Ectodermal cell (in vitro differentiated cells): ENCODE measurements at regions not wholly inside any gene's neighbourhood (a gene's known extent, or its start where the extent isn't known, plus 50 kb on each side); places are given as distances from the start of the nearest gene placed in this dataset.

ENCODE experiments used
- H3K27ac ChIP-seq: 2 replicates; pipeline ENCODE4 v1.7.0; 2013; ENCODE audit warnings: mild to moderate bottlenecking, low read depth, low read length; ENCODE audit not compliant: insufficient read depth, poor library complexity, severe bottlenecking
- H3K27me3 ChIP-seq: 2 replicates; pipeline ENCODE4 v1.7.0; 2013; ENCODE audit warnings: mild to moderate bottlenecking, low read length; ENCODE audit not compliant: insufficient read depth, control insufficient read depth, poor library complexity, severe bottlenecking
- H3K36me3 ChIP-seq: one replicate; pipeline ENCODE4 v1.7.0; 2013; ENCODE audit warnings: low read length; ENCODE audit not compliant: control insufficient read depth, insufficient read depth
- H3K4me1 ChIP-seq: one replicate; pipeline ENCODE4 v1.7.0; 2013; ENCODE audit warnings: low read length; ENCODE audit not compliant: control insufficient read depth, insufficient read depth
- H3K4me3 ChIP-seq: 2 replicates; pipeline ENCODE4 v1.7.0; 2013; ENCODE audit warnings: low read depth, low read length, control low read depth; ENCODE audit not compliant: insufficient read depth
- H3K9me3 ChIP-seq: 2 replicates; pipeline ENCODE4 v1.7.0; 2013; ENCODE audit warnings: mild to moderate bottlenecking, low read length, moderate library complexity; ENCODE audit not compliant: control insufficient read depth
- WGBS, 2 experiments: methylation state at CpG; one replicate each; pipeline ENCODE4 v1.1.7; 2013; ENCODE audit warnings: missing lambda C conversion rate in 2 of 2; 5-methylcytosine and 5-hydroxymethylcytosine counted together

DNA sequence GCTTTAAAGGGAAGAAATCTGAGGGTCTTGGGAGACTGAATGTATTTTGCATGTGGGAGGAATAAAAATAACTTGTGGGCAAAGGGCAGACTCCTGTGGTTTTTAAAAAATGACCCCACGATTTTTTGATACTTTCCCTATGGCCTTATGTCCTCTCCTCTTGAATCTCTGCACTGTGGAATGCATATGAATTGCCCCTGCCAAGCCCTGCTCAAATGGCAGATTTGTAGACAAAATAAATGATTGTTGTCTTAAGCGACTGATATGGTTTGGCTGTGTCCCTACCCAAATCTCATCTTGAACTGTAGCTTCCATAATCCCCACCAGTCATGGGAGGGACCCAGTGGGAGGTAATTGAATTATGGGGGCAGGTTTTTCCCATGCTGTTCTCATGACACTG lies 223.8 kb downstream of the DACT1 start:
- Histone ChIP-seq H3K4me1 (peaks cover 17% of the 10 kb centered on the region), H3K27ac (no peak overlapping the region), H3K4me3 (no peak overlapping the region), H3K36me3 (no peaks in the 10 kb centered on the region), H3K9me3 (no peaks in the 10 kb centered on the region), H3K27me3 (no peaks in the 10 kb centered on the region)
- 97 to 100% methylated on average over 2 of the region's 2 CpGs for WGBS, 2 experiments

GRCh38 chr14:58862416-58863160 lies 224.8 kb downstream of the DACT1 start:
- Histone ChIP-seq H3K27ac (no peak overlapping the region), H3K36me3 (no peaks in the 10 kb centered on the region), H3K9me3 (no peaks in the 10 kb centered on the region), H3K4me1 (peaks cover 17% of the 10 kb centered on the region), H3K4me3 (no peak overlapping the region), H3K27me3 (no peaks in the 10 kb centered on the region)
- 66 to 81% methylated on average over 2 of the region's 2 CpGs for WGBS, 2 experiments

- 58 to 60% methylated on average over 10 of the region's 10 CpGs for WGBS, 2 experiments
- Histone ChIP-seq H3K4me1 (peaks cover 17% of the 10 kb centered on the region), H3K27ac (peak overlapping the region; percentile 62), H3K9me3 (no peaks in the 10 kb centered on the region), H3K27me3 (no peaks in the 10 kb centered on the region), H3K4me3 (no peak overlapping the region), H3K36me3 (no peaks in the 10 kb centered on the region)
Measured at GRCh38 chr14:58863661-58864345, 226.0 kb downstream of the DACT1 start.

DNA sequence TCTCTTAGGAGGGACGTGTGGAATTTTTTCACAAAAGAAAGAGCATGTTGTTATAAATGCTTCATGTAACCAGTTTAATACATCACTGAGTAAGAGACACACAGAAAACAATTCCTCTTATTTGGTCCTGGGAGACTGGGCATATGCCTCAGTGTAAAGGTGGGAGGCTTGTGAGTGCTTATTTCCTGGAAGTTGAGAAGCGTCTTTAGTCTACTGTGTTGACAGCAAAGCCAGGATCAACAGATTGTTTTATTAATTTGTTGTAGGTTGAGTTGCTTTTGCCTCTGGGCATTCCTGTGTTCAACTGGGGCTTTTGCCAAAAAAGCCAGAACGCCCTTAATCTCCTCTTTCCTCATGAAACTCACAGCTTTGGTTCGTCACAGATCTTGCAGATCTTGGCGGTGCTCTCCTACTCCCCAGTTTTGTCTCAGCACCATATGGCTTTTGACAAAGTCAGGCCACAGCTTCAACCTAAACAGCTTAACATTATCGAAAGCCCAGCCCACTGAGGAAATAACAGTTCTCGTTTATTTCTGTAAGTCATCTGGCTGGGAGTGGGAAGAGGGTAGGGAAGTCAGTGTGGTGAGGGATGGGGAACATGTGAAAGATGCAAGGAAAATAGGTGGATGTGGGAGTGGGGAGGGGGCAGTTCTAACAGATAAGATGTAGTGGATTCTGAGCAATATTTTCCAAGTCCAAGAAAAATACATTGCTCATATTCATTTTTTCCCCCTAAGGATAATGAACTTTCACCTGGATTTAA lies 227.2 kb downstream of the DACT1 start:
- H3K4me3 ChIP-seq = no peak overlapping the region
- H3K27ac ChIP-seq = no peak overlapping the region
- H3K9me3 ChIP-seq = no peaks in the 10 kb centered on the region
- no peaks in the 10 kb centered on the region for H3K27me3 ChIP-seq
- no peaks in the 10 kb centered on the region for H3K36me3 ChIP-seq
- WGBS, 2 experiments = 87 to 92% methylated on average over 6 to 7 of the region's 7 CpGs
- H3K4me1 ChIP-seq = peaks cover 17% of the 10 kb centered on the region

GRCh38 chr14:58865514-58866281 lies 227.9 kb downstream of the DACT1 start:
- Histone ChIP-seq H3K27ac (no peak overlapping the region), H3K9me3 (no peaks in the 10 kb centered on the region), H3K27me3 (no peaks in the 10 kb centered on the region), H3K36me3 (no peaks in the 10 kb centered on the region), H3K4me1 (peaks cover 17% of the 10 kb centered on the region), H3K4me3 (no peak overlapping the region)
- 86 to 95% methylated on average over 4 to 6 of the region's 6 CpGs for WGBS, 2 experiments

- Histone ChIP-seq H3K4me1 (peaks cover 17% of the 10 kb centered on the region), H3K36me3 (no peaks in the 10 kb centered on the region), H3K27ac (no peak overlapping the region), H3K9me3 (no peaks in the 10 kb centered on the region), H3K4me3 (no peak overlapping the region), H3K27me3 (no peaks in the 10 kb centered on the region)
- 89 to 92% methylated on average over 3 of the region's 3 CpGs for WGBS, 2 experiments
Measured at GRCh38 chr14:58866391-58866790, 228.6 kb downstream of the DACT1 start.

DNA sequence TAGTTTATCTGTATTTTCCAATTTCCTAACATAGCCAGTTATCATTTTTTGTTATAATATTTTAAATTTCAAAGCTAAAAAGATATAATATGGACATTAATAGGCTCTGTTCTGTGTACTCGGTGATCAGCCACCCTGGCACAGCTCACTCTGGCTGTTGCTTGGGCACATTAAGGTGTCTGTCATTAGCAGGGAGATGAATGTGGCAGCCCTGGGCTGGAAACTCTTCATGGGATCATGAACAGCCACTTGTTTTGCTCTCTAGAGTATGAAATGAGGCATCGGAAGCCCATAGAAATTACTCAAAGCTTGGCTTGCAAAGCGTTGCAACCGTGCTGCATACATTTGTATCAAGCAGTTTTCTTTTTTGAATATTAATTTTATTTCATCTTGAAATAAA lies 233.2 kb downstream of the DACT1 start:
- Histone ChIP-seq H3K4me1 (peaks cover 4% of the 10 kb centered on the region), H3K9me3 (no peaks in the 10 kb centered on the region), H3K27me3 (no peaks in the 10 kb centered on the region), H3K27ac (no peak overlapping the region), H3K4me3 (no peak overlapping the region), H3K36me3 (no peaks in the 10 kb centered on the region)
- 97 to 100% methylated on average over 2 to 4 of the region's 4 CpGs for WGBS, 2 experiments

GRCh38 chr14:58871573-58871972 lies 233.8 kb downstream of the DACT1 start:
- Histone ChIP-seq H3K9me3 (no peaks in the 10 kb centered on the region), H3K27ac (no peak overlapping the region), H3K4me1 (peaks cover 4% of the 10 kb centered on the region), H3K36me3 (no peaks in the 10 kb centered on the region), H3K27me3 (no peaks in the 10 kb centered on the region), H3K4me3 (no peak overlapping the region)
- WGBS, 2 experiments = 86 to 96% methylated on average over 4 of the region's 4 CpGs

DNA sequence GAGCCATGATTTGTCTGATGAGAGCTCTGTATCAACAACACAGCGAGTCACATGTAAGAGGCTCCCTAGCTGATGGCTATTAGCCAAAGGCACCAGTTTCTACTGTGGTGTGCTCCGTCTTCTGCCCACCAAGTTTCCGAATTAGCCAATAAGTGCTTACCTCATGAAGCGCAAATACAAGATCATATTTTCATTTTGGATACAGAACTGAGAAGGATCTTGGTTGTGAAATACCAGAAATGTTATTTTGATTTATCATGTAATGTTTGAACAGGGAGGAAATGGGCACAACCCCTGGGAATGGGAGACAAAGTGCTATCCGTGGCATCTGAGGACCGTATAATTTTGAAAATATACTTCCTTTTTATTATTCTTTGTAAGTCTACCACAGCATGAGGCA lies 234.3 kb downstream of the DACT1 start:
- Histone ChIP-seq H3K36me3 (no peaks in the 10 kb centered on the region), H3K27me3 (no peaks in the 10 kb centered on the region), H3K4me3 (no peak overlapping the region), H3K4me1 (peaks cover 4% of the 10 kb centered on the region), H3K9me3 (no peaks in the 10 kb centered on the region), H3K27ac (no peak overlapping the region)
- 91 to 94% methylated on average over 5 to 6 of the region's 6 CpGs for WGBS, 2 experiments
